DOHH2 (cell line): ENCODE measurements at regions not wholly inside any gene's neighbourhood (a gene's known extent, or its start where the extent isn't known, plus 50 kb on each side); places are given as distances from the start of the nearest gene placed in this dataset.

Source experiments
- EZH2phosphoT487 ChIP-seq: fragments of 200-600 bp; sonication (generic); IDR thresholded peaks from 2 replicates; pipeline ENCODE4 v1.6.1; 2017; ENCODE audit warnings: borderline replicate concordance, mild to moderate bottlenecking, antibody characterized with exemption, low read length, moderate library complexity, mixed read lengths
- TF ChIP-seq, protein P1 (sequence below): fragments of 200-600 bp; sonication (generic); IDR thresholded peaks from one replicate; pipeline ENCODE4 v1.5.1; 2014; ENCODE audit warnings: antibody characterized with exemption, mild to moderate bottlenecking, low read depth, low read length; ENCODE audit not compliant: poor library complexity, severe bottlenecking

DNA sequence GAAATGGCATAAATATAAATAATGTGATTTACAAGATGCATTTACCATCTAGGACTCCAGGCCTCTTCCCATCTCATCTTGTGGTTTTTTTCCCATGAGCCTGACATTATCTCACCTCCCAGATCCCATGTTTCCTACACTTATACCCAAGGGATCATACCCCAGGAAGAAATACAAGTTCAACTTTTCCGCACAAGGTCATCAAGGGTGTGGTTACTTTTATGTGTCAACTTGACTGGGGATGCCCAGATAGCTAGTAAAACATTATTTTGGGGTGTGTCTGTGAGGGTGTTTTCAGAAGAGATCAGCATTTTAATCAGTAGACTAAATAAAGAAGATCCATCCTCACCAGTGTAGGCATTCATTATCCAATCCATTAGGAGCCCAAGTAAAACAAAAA, 176.3 kb upstream of the TNFAIP3 start:
- TF ChIP-seq, protein P1, sequence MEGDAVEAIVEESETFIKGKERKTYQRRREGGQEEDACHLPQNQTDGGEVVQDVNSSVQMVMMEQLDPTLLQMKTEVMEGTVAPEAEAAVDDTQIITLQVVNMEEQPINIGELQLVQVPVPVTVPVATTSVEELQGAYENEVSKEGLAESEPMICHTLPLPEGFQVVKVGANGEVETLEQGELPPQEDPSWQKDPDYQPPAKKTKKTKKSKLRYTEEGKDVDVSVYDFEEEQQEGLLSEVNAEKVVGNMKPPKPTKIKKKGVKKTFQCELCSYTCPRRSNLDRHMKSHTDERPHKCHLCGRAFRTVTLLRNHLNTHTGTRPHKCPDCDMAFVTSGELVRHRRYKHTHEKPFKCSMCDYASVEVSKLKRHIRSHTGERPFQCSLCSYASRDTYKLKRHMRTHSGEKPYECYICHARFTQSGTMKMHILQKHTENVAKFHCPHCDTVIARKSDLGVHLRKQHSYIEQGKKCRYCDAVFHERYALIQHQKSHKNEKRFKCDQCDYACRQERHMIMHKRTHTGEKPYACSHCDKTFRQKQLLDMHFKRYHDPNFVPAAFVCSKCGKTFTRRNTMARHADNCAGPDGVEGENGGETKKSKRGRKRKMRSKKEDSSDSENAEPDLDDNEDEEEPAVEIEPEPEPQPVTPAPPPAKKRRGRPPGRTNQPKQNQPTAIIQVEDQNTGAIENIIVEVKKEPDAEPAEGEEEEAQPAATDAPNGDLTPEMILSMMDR = no peak
- TF ChIP-seq EZH2phosphoT487 = no peak
